Body of pancreas (tissue), 4 donors: ENCODE measurements at regions not wholly inside any gene's neighbourhood (a gene's known extent, or its start where the extent isn't known, plus 50 kb on each side); places are given as distances from the start of the nearest gene placed in this dataset.

ENCODE experiments used
- CTCF ChIP-seq, 7 experiments: fragments of 450-650 bp in 4 of 7; fragments of 200-600 bp in 3 of 7; sonication (generic) in 3 of 7; IDR thresholded peaks; one replicate each; pipeline ENCODE4 v1.5.1; 2016 to 2019; ENCODE audit warnings: antibody characterized with exemption in 7 of 7
- POLR2A ChIP-seq, 3 donors: fragments of 450-650 bp; IDR thresholded peaks; one replicate each; pipeline ENCODE4 v1.6.1; 2016; ENCODE audit warnings: antibody characterized with exemption in 3 of 3, mild to moderate bottlenecking in 2 of 3

GRCh38 chr7:33809228-33809627 is 96.1 kb upstream of the BMPER start:
- TF ChIP-seq CTCF (IDR thresholded peaks at IDR 0.05) (no peak), POLR2A (IDR thresholded peaks at IDR 0.05) (no peak)
